Endothelial cell of umbilical vein (primary cell): ENCODE measurements at regions not wholly inside any gene's neighbourhood (a gene's known extent, or its start where the extent isn't known, plus 50 kb on each side); places are given as distances from the start of the nearest gene placed in this dataset.

Experiments used
- BruUV-seq: library from RNA; stranded (reverse); fragments of 400-500 nt; replicated peaks from 2 replicates; lab custom pipeline; 2021; lab: Mats Ljungman, UMichigan
- CTCF ChIA-PET: fragments of 300-600, 350-600 bp; sonication (Branson Sonifier 250); formaldehyde crosslinking; loops from one replicate; lab custom pipeline; 2021; ENCODE audit warnings: antibody characterized with exemption, inconsistent platforms; lab: Charles Lee
- POLR2A ChIA-PET: fragments of 300-600, 350-600 bp; sonication (Branson Sonifier 250); formaldehyde crosslinking; loops from one replicate; lab custom pipeline; 2021; ENCODE audit warnings: antibody characterized with exemption, inconsistent platforms; lab: Charles Lee
- DNase-seq: peaks from one replicate; pipeline ENCODE4 v3.0.0-alpha.2; 2011; ENCODE audit warnings: low read depth, low spot score
- FAIRE-seq: peaks from 2 replicates; lab custom pipeline; 2011; peaks lifted over from hg19 to GRCh38; lab: Jason Lieb, UNC
- H2AFZ ChIP-seq: 2 replicates; pipeline ENCODE4 v1.6.0; 2012; ENCODE audit warnings: low read depth, low read length, control low read depth, inconsistent platforms
- H3K27ac ChIP-seq: 2 replicates; pipeline ENCODE4 v1.5.1; 2011; ENCODE audit warnings: low read depth, mild to moderate bottlenecking, control low read depth, low read length, moderate library complexity; ENCODE audit not compliant: insufficient read depth
- H3K27me3 ChIP-seq, 2 experiments: 2 replicates each; pipeline versions ENCODE4 v1.6.0 to v1.6.1; 2011; ENCODE audit warnings: low read length in 2 of 2, mixed read lengths in 1 of 2; ENCODE audit not compliant: control insufficient read depth in 2 of 2, insufficient read depth in 2 of 2
- H3K36me3 ChIP-seq, 2 experiments: 2 replicates in 1 of 2; 3 replicates in 1 of 2; pipeline ENCODE4 v1.5.1; 2011; ENCODE audit warnings: low read length in 2 of 2, mild to moderate bottlenecking in 1 of 2, moderate library complexity in 1 of 2; ENCODE audit not compliant: control insufficient read depth in 2 of 2, insufficient read depth in 2 of 2; ENCODE audit errors: extremely low read depth in 1 of 2
- H3K4me1 ChIP-seq: 3 replicates; pipeline ENCODE4 v1.5.1; 2011; ENCODE audit warnings: mild to moderate bottlenecking, low read length; ENCODE audit not compliant: control insufficient read depth, insufficient read depth; ENCODE audit errors: extremely low read depth
- H3K4me2 ChIP-seq: 2 replicates; pipeline ENCODE4 v1.6.1; 2011; ENCODE audit warnings: low read length, control low read depth, mixed read lengths; ENCODE audit not compliant: insufficient read depth
- H3K4me3 ChIP-seq, 3 experiments: fragments of 200-600 bp in 1 of 3; sonication (generic), shearing (Covaris generic) in 1 of 3; replicated peaks in 1 of 3; 2 replicates each; pipeline ENCODE4 v1.5.1; 2011 to 2016; ENCODE audit warnings: control low read depth in 3 of 3, low read length in 3 of 3, mild to moderate bottlenecking in 2 of 3, inconsistent platforms in 1 of 3, low read depth in 1 of 3, moderate library complexity in 1 of 3; ENCODE audit not compliant: insufficient read depth in 1 of 3
- H3K79me2 ChIP-seq: 2 replicates; pipeline ENCODE4 v1.6.0; 2012; ENCODE audit warnings: low read length, inconsistent platforms; ENCODE audit not compliant: control insufficient read depth, insufficient read depth
- H3K9ac ChIP-seq: replicated peaks from 2 replicates; pipeline ENCODE3; 2011; ENCODE audit warnings: low read length, control low read depth; ENCODE audit not compliant: insufficient read depth; ENCODE audit errors: extremely low read depth
- H3K9me1 ChIP-seq: replicated peaks from 3 replicates; pipeline ENCODE4 v1.6.0; 2011; ENCODE audit warnings: mild to moderate bottlenecking, low read length; ENCODE audit not compliant: control insufficient read depth, insufficient read depth; ENCODE audit errors: extremely low read depth
- H3K9me3 ChIP-seq: replicated peaks from 2 replicates; pipeline ENCODE4 v1.5.1; 2012; ENCODE audit warnings: low read length, inconsistent platforms; ENCODE audit not compliant: control insufficient read depth, insufficient read depth
- H4K20me1 ChIP-seq: replicated peaks from 2 replicates; pipeline ENCODE3; 2011; ENCODE audit warnings: mild to moderate bottlenecking, low read length; ENCODE audit not compliant: control insufficient read depth, insufficient read depth; ENCODE audit errors: extremely low read depth
- CTCF ChIP-seq, 2 donors: IDR thresholded peaks; 1 replicate in 1 of 2; 2 replicates in 1 of 2; pipeline ENCODE4 v1.5.1; 2011; ENCODE audit warnings: low read length in 2 of 2, mild to moderate bottlenecking in 2 of 2, moderate library complexity in 2 of 2, control low read depth in 1 of 2, inconsistent platforms in 1 of 2, low read depth in 1 of 2; ENCODE audit not compliant: insufficient read depth in 1 of 2; ENCODE audit errors: extremely low read depth in 1 of 2
- EZH2 ChIP-seq: IDR thresholded peaks from 2 replicates; pipeline ENCODE4 v1.6.1; 2012; ENCODE audit warnings: borderline replicate concordance, low read depth, mild to moderate bottlenecking, moderate library complexity, low read length, inconsistent platforms; ENCODE audit not compliant: severe bottlenecking
- FOS ChIP-seq: IDR thresholded peaks from 2 replicates; pipeline ENCODE4 v1.6.1; 2011; ENCODE audit warnings: mild to moderate bottlenecking, low read length, moderate library complexity, borderline replicate concordance; ENCODE audit not compliant: insufficient read depth
- GATA2 ChIP-seq: IDR thresholded peaks from 2 replicates; pipeline ENCODE4 v1.7.0; 2011; ENCODE audit warnings: low read depth, mild to moderate bottlenecking, moderate library complexity, mixed read lengths, low read length; ENCODE audit not compliant: insufficient read length, insufficient read depth
- JUN ChIP-seq: IDR thresholded peaks from 2 replicates; pipeline ENCODE4 v1.6.1; 2011; ENCODE audit warnings: borderline replicate concordance, low read depth; ENCODE audit not compliant: insufficient read length, insufficient read depth
- MAX ChIP-seq: IDR thresholded peaks from 2 replicates; pipeline ENCODE4 v1.6.1; 2011; ENCODE audit not compliant: insufficient read depth, insufficient read length
- MYC ChIP-seq: IDR thresholded peaks from one replicate; pipeline ENCODE4 v1.6.1; 2011; ENCODE audit warnings: mild to moderate bottlenecking, low read depth, low read length
- POLR2A ChIP-seq: IDR thresholded peaks from 2 replicates; pipeline ENCODE4 v1.6.1; 2012; ENCODE audit warnings: low read depth, mild to moderate bottlenecking, control low read depth, low read length
- POLR2AphosphoS5 ChIP-seq: IDR thresholded peaks from 2 replicates; pipeline ENCODE4 v1.6.1; 2012; ENCODE audit warnings: low read depth, mild to moderate bottlenecking, control low read depth, low read length, moderate library complexity; ENCODE audit not compliant: insufficient read depth
- dilution Hi-C: fragments of 300-500 bp; cut with MboI; formaldehyde crosslinking; loops from one replicate; pipeline ENCODE4 v1.15.0; 2019; ENCODE audit warnings: low sequenced_read_pairs; ENCODE audit not compliant: extremely low pct_ligation_motif_present
- intact Hi-C: fragments of 100-400 bp; cut with micrococcal nuclease; formaldehyde crosslinking; loops from one replicate; pipeline ENCODE4 v1.10.0; 2022

- ChIA-PET CTCF (no interaction called here), POLR2A (no interaction called here)
- Histone ChIP-seq H4K20me1 (no peaks in the 10 kb centered on the region), H3K27me3 (no peaks in the 10 kb centered on the region), H3K27ac (no peak overlapping the region), H3K4me2 (no peak overlapping the region), H3K9ac (no peak overlapping the region), H3K9me3 (no peaks in the 10 kb centered on the region), H3K79me2 (no peaks in the 10 kb centered on the region), H3K9me1 (no peaks in the 10 kb centered on the region), H3K4me1 (no peaks in the 10 kb centered on the region), H3K4me3 (no peak overlapping the region), H3K36me3 (no peaks in the 10 kb centered on the region), H2AFZ (no peak overlapping the region)
- FAIRE-seq (no peak), DNase-seq (no peak)
- TF ChIP-seq GATA2 (no peak), POLR2A (no peak), MAX (no peak), CTCF (IDR thresholded peaks at IDR 0.05; ENCODE audit: extremely low read depth in 1 of 2, insufficient read depth in 1 of 2, low read depth in 1 of 2, low read length in 2 of 2) (no peak), POLR2AphosphoS5 (no peak), FOS (no peak), EZH2 (no peak), JUN (no peak), MYC (no peak)
- no TSS peak for BruUV-seq
- dilution Hi-C loops: no loop called here
- intact Hi-C loops: no loop called here
Measured at GRCh38 chr12:38587594-38587993, 271.0 kb downstream of the ALG10B start.
